GM23338 (cell line): ENCODE measurements at regions not wholly inside any gene's neighbourhood (a gene's known extent, or its start where the extent isn't known, plus 50 kb on each side); places are given as distances from the start of the nearest gene placed in this dataset.

Experiments used
- ATAC-seq: fragments of 200-7000 bp; cut with Tn5 transposase; 3 replicates; pipeline ENCODE4 v1.9.1; 2020
- DNase-seq: peaks from one replicate; pipeline ENCODE4 v3.0.0-alpha.2; 2015; ENCODE audit warnings: low spot score
- H2AFZ ChIP-seq: fragments of 200-600 bp; sonication (generic); 2 replicates; pipeline ENCODE4 v1.8.0; 2016; ENCODE audit warnings: antibody characterized with exemption, mild to moderate bottlenecking, moderate library complexity
- H3F3A ChIP-seq: fragments of 200-600 bp; sonication (generic); replicated peaks from 2 replicates; pipeline ENCODE4 v1.8.0; 2017; ENCODE audit warnings: antibody characterized with exemption, mixed run types, low read depth
- H3K27ac ChIP-seq: fragments of 200-600 bp; sonication (generic); 2 replicates; pipeline ENCODE4 v1.6.1; 2016; ENCODE audit warnings: low read depth
- H3K27me3 ChIP-seq: fragments of 200-600 bp; sonication (generic); 2 replicates; pipeline ENCODE4 v1.8.0; 2016; ENCODE audit warnings: mild to moderate bottlenecking, mixed run types, moderate library complexity; ENCODE audit not compliant: insufficient read depth
- H3K36me3 ChIP-seq: fragments of 200-600 bp; sonication (generic); 2 replicates; pipeline ENCODE4 v1.8.0; 2016; ENCODE audit warnings: mild to moderate bottlenecking; ENCODE audit not compliant: insufficient read depth
- H3K4me1 ChIP-seq: fragments of 200-600 bp; sonication (generic); 2 replicates; pipeline ENCODE4 v1.8.0; 2016; ENCODE audit warnings: mild to moderate bottlenecking, moderate library complexity; ENCODE audit not compliant: insufficient read depth
- H3K4me2 ChIP-seq: fragments of 200-600 bp; sonication (generic); 2 replicates; pipeline ENCODE4 v1.7.1; 2017; ENCODE audit warnings: mixed run types
- H3K4me3 ChIP-seq: fragments of 200-600 bp; sonication (generic); 2 replicates; pipeline ENCODE4 v1.6.1; 2016; ENCODE audit warnings: mixed run types
- H3K79me2 ChIP-seq: fragments of 200-600 bp; sonication (generic); replicated peaks from 2 replicates; pipeline ENCODE4 v1.8.0; 2017; ENCODE audit warnings: mild to moderate bottlenecking; ENCODE audit not compliant: insufficient read depth
- H3K9me2 ChIP-seq: fragments of 200-600 bp; sonication (generic); 2 replicates; pipeline ENCODE4 v1.8.0; 2017; ENCODE audit not compliant: insufficient read depth
- H4K20me1 ChIP-seq: fragments of 200-600 bp; sonication (generic); replicated peaks from 2 replicates; pipeline ENCODE4 v1.8.0; 2017; ENCODE audit warnings: mild to moderate bottlenecking; ENCODE audit not compliant: insufficient read depth
- H3K27ac Mint-ChIP-seq: 2 replicates; pipeline ENCODE4 v1.8.0; 2020; ENCODE audit warnings: inconsistent platforms, mild to moderate bottlenecking, moderate library complexity, mixed read lengths
- H3K27me3 Mint-ChIP-seq: 3 replicates; pipeline ENCODE4 v1.8.0; 2022; ENCODE audit warnings: low read depth, mild to moderate bottlenecking, moderate library complexity, mixed read lengths, inconsistent platforms; ENCODE audit not compliant: insufficient read depth, poor library complexity
- H3K36me3 Mint-ChIP-seq: 3 replicates; pipeline ENCODE4 v1.8.0; 2021; ENCODE audit warnings: low read depth, mild to moderate bottlenecking, inconsistent platforms, moderate library complexity, mixed read lengths
- H3K4me1 Mint-ChIP-seq: 3 replicates; pipeline ENCODE4 v1.8.0; 2020; ENCODE audit warnings: mild to moderate bottlenecking, inconsistent platforms, mixed read lengths
- H3K4me3 Mint-ChIP-seq: 3 replicates; pipeline ENCODE4 v1.8.0; 2021; ENCODE audit warnings: moderate library complexity, mild to moderate bottlenecking, inconsistent platforms, mixed read lengths
- H3K9me3 Mint-ChIP-seq: 3 replicates; pipeline ENCODE4 v1.8.0; 2020; ENCODE audit warnings: moderate library complexity, mild to moderate bottlenecking, inconsistent platforms, mixed read lengths
- CREB1 ChIP-seq: fragments of 250-450 bp; sonication (Bioruptor Pico); IDR thresholded peaks from 2 replicates; pipeline ENCODE4 v1.5.0; 2020; ENCODE audit warnings: low read depth, mild to moderate bottlenecking, moderate library complexity
- CTCF ChIP-seq, 2 experiments: fragments of 200-600 bp in 1 of 2; sonication (generic) in 1 of 2; conservative IDR thresholded peaks; 2 replicates each; pipeline versions ENCODE4 v1.5.1 to v1.6.1; 2016 to 2017; ENCODE audit warnings: antibody characterized with exemption in 2 of 2, low read depth in 2 of 2, mild to moderate bottlenecking in 2 of 2, moderate library complexity in 1 of 2
- ETS1 ChIP-seq: IDR thresholded peaks from 2 replicates; pipeline ENCODE4 v1.6.1; 2016; ENCODE audit warnings: antibody characterized with exemption
- EZH2 ChIP-seq: fragments of 200-600 bp; sonication (generic); IDR thresholded peaks from one replicate; pipeline ENCODE4 v1.8.0; 2017; ENCODE audit warnings: antibody characterized with exemption, mild to moderate bottlenecking, low read depth; ENCODE audit not compliant: unreplicated experiment
- EZH2phosphoT487 ChIP-seq: fragments of 200-600 bp; sonication (generic); IDR thresholded peaks from one replicate; pipeline ENCODE4 v1.8.1; 2018; ENCODE audit warnings: antibody characterized with exemption; ENCODE audit not compliant: unreplicated experiment
- JUNB ChIP-seq: IDR thresholded peaks from one replicate; pipeline ENCODE4 v1.6.1; 2016; ENCODE audit warnings: antibody characterized with exemption; ENCODE audit not compliant: unreplicated experiment
- POLR2AphosphoS5 ChIP-seq: IDR thresholded peaks from 2 replicates; pipeline ENCODE4 v1.6.1; 2016; ENCODE audit warnings: antibody characterized with exemption, low read depth
- STAT1 ChIP-seq: IDR thresholded peaks from one replicate; pipeline ENCODE4 v1.6.1; 2016; ENCODE audit warnings: antibody characterized with exemption; ENCODE audit not compliant: unreplicated experiment
- ZNF114 ChIP-seq: fragments of 250-450 bp; sonication (Bioruptor Pico); IDR thresholded peaks from 2 replicates; pipeline ENCODE4 v1.5.0; 2020; ENCODE audit warnings: mild to moderate bottlenecking, moderate library complexity
- TF ChIP-seq, protein P1 (sequence below): IDR thresholded peaks from one replicate; pipeline ENCODE4 v1.6.1; 2018; ENCODE audit warnings: antibody characterized with exemption; ENCODE audit not compliant: unreplicated experiment

GRCh38 chr3:177329854-177330253 lies 132.6 kb upstream of the TBL1XR1 start (continued):
- TF ChIP-seq, protein P1, sequence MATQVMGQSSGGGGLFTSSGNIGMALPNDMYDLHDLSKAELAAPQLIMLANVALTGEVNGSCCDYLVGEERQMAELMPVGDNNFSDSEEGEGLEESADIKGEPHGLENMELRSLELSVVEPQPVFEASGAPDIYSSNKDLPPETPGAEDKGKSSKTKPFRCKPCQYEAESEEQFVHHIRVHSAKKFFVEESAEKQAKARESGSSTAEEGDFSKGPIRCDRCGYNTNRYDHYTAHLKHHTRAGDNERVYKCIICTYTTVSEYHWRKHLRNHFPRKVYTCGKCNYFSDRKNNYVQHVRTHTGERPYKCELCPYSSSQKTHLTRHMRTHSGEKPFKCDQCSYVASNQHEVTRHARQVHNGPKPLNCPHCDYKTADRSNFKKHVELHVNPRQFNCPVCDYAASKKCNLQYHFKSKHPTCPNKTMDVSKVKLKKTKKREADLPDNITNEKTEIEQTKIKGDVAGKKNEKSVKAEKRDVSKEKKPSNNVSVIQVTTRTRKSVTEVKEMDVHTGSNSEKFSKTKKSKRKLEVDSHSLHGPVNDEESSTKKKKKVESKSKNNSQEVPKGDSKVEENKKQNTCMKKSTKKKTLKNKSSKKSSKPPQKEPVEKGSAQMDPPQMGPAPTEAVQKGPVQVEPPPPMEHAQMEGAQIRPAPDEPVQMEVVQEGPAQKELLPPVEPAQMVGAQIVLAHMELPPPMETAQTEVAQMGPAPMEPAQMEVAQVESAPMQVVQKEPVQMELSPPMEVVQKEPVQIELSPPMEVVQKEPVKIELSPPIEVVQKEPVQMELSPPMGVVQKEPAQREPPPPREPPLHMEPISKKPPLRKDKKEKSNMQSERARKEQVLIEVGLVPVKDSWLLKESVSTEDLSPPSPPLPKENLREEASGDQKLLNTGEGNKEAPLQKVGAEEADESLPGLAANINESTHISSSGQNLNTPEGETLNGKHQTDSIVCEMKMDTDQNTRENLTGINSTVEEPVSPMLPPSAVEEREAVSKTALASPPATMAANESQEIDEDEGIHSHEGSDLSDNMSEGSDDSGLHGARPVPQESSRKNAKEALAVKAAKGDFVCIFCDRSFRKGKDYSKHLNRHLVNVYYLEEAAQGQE: no peak
- TF ChIP-seq CTCF (conservative IDR thresholded peaks at IDR 0.05; ENCODE audit: low read depth in 2 of 2) (no peak), ZNF114 (CRISPR knock-in tag) (no peak)

- Histone ChIP-seq H4K20me1 (no peaks in the 10 kb centered on the region), H3K79me2 (no peaks in the 10 kb centered on the region), H3K4me2 (no peak overlapping the region), H2AFZ (no peak overlapping the region), H3K27ac (no peak overlapping the region), H3K36me3 (no peaks in the 10 kb centered on the region), H3K9me2 (no peaks in the 10 kb centered on the region; the same call in 1 of the 2 replicates), H3K27me3 (no peaks in the 10 kb centered on the region), H3K4me3 (no peak overlapping the region), H3F3A (no peaks in the 10 kb centered on the region), H3K4me1 (no peaks in the 10 kb centered on the region)
- Mint-ChIP-seq H3K9me3 (no peaks in the 10 kb centered on the region), H3K4me3 (no peak overlapping the region), H3K4me1 (no peaks in the 10 kb centered on the region), H3K27ac (no peak overlapping the region; the same call in 1 of the 2 replicates), H3K36me3 (no peaks in the 10 kb centered on the region), H3K27me3 (peaks cover 3% of the 10 kb centered on the region)
- DNase-seq (no peak), ATAC-seq (no peak)
- TF ChIP-seq EZH2phosphoT487: no peak
These were observed 133.5 kb upstream of the TBL1XR1 start for GRCh38 chr3:177330779-177331178.

DNA sequence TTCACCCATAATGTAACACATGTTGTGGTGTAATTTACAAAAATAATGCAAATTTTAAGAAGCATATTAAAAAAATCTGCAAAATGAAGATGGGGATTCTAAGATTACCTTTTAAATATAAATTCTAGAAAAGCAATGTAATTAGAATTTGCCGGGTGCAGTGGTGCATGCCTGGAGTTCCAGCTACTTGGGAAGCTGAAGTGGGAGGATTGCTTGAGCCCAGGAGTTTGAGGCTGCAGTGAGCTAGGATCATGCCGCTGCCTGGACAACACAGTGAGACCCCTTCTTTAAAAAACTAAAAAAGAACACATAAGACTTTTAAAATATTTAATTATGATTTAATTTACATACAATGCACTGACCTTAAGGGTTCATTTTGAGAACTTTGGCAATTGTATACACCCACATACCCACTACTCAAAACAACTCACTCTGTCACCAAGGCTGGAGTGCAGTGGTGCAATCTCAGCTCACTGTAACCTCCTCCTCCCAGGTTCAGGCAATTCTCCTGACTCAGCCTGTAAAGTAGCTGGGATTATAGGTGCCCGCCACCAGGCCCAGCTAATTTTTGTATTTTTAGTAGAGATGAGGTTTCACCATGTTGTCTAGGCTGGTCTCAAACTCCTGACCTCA lies 134.0 kb upstream of the TBL1XR1 start:
- H3K27ac ChIP-seq: no peak overlapping the region
- no peak for TF ChIP-seq EZH2
- no peak for TF ChIP-seq JUNB
- no peak for TF ChIP-seq ETS1
- TF ChIP-seq EZH2phosphoT487: no peak
- TF ChIP-seq CREB1: no peak
- no peak for TF ChIP-seq POLR2AphosphoS5
- TF ChIP-seq STAT1: no peak
- TF ChIP-seq, protein P1: no peak

More for the DNA sequence above, 134.0 kb upstream of the TBL1XR1 start:
- Mint-ChIP-seq H3K36me3 (no peaks in the 10 kb centered on the region), H3K4me3 (no peak overlapping the region), H3K27me3 (peaks cover 3% of the 10 kb centered on the region), H3K9me3 (no peaks in the 10 kb centered on the region), H3K4me1 (no peaks in the 10 kb centered on the region), H3K27ac (no peak overlapping the region)
- DNase-seq: no peak
- Histone ChIP-seq H3K9me2 (no peaks in the 10 kb centered on the region; the same call in 1 of the 2 replicates), H3K4me1 (no peaks in the 10 kb centered on the region), H3K27me3 (no peaks in the 10 kb centered on the region), H2AFZ (no peak overlapping the region), H4K20me1 (no peaks in the 10 kb centered on the region), H3K4me3 (no peak overlapping the region), H3K79me2 (no peaks in the 10 kb centered on the region), H3K4me2 (no peak overlapping the region), H3K36me3 (no peaks in the 10 kb centered on the region), H3F3A (no peaks in the 10 kb centered on the region)
- ATAC-seq: no peak
